ENCODE measurements at regions not wholly inside any gene's neighbourhood (a gene's known extent, or its start where the extent isn't known, plus 50 kb on each side); places are given as distances from the start of the nearest gene placed in this dataset.

GRCh38 chr1:4590756-4591155, 63.7 kb upstream of the AJAP1 start:
- no peak for DNase-seq
- H3K36me3 Mint-ChIP-seq (ENCODE audit: insufficient read depth, unreplicated experiment), result no peaks in the 10 kb centered on the region
- TF ChIP-seq, protein P1, sequence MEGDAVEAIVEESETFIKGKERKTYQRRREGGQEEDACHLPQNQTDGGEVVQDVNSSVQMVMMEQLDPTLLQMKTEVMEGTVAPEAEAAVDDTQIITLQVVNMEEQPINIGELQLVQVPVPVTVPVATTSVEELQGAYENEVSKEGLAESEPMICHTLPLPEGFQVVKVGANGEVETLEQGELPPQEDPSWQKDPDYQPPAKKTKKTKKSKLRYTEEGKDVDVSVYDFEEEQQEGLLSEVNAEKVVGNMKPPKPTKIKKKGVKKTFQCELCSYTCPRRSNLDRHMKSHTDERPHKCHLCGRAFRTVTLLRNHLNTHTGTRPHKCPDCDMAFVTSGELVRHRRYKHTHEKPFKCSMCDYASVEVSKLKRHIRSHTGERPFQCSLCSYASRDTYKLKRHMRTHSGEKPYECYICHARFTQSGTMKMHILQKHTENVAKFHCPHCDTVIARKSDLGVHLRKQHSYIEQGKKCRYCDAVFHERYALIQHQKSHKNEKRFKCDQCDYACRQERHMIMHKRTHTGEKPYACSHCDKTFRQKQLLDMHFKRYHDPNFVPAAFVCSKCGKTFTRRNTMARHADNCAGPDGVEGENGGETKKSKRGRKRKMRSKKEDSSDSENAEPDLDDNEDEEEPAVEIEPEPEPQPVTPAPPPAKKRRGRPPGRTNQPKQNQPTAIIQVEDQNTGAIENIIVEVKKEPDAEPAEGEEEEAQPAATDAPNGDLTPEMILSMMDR (IDR thresholded peaks at IDR 0.05; ENCODE audit: unreplicated experiment), result no peak
- H3K4me3 Mint-ChIP-seq (ENCODE audit: low read depth, unreplicated experiment), result no peak overlapping the region
- H3K27ac Mint-ChIP-seq (ENCODE audit: unreplicated experiment), result no peak overlapping the region
- no peaks in the 10 kb centered on the region for H3K4me1 Mint-ChIP-seq (ENCODE audit: low read depth, unreplicated experiment)
- BruUV-seq (replicated peaks), result no TSS peak
- CTCF ChIA-PET, result no interaction called here
- H3K9me3 Mint-ChIP-seq (ENCODE audit: low read depth, unreplicated experiment), result peaks cover 7% of the 10 kb centered on the region
- intact Hi-C loops (cut with micrococcal nuclease; ENCODE audit: unreplicated experiment), result no loop called here
- no peaks in the 10 kb centered on the region for H3K27me3 Mint-ChIP-seq (ENCODE audit: unreplicated experiment)

DNA sequence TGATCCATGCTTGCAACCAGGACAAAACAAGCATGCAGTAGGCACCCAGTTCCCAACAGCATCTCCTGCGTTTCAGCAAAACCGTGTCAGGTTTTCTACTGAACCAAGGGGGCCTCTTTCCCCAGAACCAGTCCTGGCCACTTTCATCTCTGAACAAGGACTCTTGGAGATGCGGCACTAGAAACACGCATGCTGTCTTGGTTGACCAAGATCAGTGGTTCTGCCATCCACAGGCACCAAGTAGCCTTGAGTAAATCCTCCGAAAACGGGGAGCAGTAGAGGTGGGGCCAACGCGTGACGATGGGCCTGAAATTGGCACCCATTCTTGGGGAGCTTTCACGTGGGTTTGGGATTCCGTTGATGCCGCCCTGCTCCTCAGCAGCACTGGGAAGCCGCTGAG, 62.5 kb upstream of the AJAP1 start:
- TF ChIP-seq, protein P1 (IDR thresholded peaks at IDR 0.05; ENCODE audit: unreplicated experiment), result no peak
- CTCF ChIA-PET, result no interaction called here
- Mint-ChIP-seq H3K27me3 (ENCODE audit: unreplicated experiment) (no peaks in the 10 kb centered on the region), H3K4me3 (ENCODE audit: low read depth, unreplicated experiment) (no peak overlapping the region), H3K4me1 (ENCODE audit: low read depth, unreplicated experiment) (no peaks in the 10 kb centered on the region), H3K9me3 (ENCODE audit: low read depth, unreplicated experiment) (peaks cover 7% of the 10 kb centered on the region), H3K36me3 (ENCODE audit: insufficient read depth, unreplicated experiment) (no peaks in the 10 kb centered on the region), H3K27ac (ENCODE audit: unreplicated experiment) (no peak overlapping the region)
- BruUV-seq (replicated peaks), result no TSS peak
- DNase-seq, result no peak
- intact Hi-C loops (cut with micrococcal nuclease; ENCODE audit: unreplicated experiment), result no loop called here

GRCh38 chr1:4593106-4593505, 61.3 kb upstream of the AJAP1 start:
- H3K4me1 Mint-ChIP-seq (ENCODE audit: low read depth, unreplicated experiment), result no peaks in the 10 kb centered on the region
- CTCF ChIA-PET, result no interaction called here
- no peaks in the 10 kb centered on the region for H3K36me3 Mint-ChIP-seq (ENCODE audit: insufficient read depth, unreplicated experiment)
- H3K27ac Mint-ChIP-seq (ENCODE audit: unreplicated experiment), result no peak overlapping the region
- no TSS peak for BruUV-seq (replicated peaks)
- TF ChIP-seq, protein P1 (IDR thresholded peaks at IDR 0.05; ENCODE audit: unreplicated experiment), result no peak
- H3K4me3 Mint-ChIP-seq (ENCODE audit: low read depth, unreplicated experiment), result no peak overlapping the region
- DNase-seq, result no peak
- intact Hi-C loops (cut with micrococcal nuclease; ENCODE audit: unreplicated experiment), result no loop called here
- H3K9me3 Mint-ChIP-seq (ENCODE audit: low read depth, unreplicated experiment), result peaks cover 7% of the 10 kb centered on the region
- no peaks in the 10 kb centered on the region for H3K27me3 Mint-ChIP-seq (ENCODE audit: unreplicated experiment)

DNA sequence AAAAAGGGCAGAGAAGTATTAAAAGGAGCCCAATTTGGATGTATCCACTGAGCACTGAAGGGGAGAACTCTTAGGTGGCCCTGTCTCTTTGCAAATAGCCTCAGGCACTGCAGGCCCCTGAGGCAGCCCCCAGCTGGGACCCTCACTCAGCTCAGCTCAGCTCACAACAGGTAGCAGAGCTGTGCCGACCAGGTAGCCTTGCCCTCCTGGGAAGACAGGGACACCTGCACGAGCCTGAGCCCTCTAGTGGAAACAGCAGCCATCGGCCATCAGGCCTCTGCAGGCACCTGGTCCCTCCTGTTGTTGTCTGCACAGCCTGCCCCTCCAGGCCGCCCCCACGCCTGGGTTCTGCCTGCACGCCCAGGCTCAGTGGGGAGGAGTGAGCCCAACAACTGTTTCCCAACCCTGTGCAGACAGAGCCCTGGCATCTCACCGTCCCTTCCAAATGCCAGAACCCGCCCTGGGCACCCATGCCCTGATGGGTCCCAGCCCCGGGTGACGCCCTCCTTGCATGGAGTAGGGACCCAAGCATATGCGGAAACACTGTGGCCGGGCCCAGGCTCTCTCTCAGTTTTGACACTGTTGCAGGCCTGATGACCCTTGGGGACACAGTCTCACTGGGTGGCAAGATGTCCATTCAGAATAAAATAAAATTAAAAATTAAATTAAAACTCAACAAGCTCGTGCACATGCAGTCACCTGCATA, 60.0 kb upstream of the AJAP1 start:
- H3K27ac Mint-ChIP-seq (ENCODE audit: unreplicated experiment), result no peak overlapping the region
- intact Hi-C loops (cut with micrococcal nuclease; ENCODE audit: unreplicated experiment), result no loop called here
- CTCF ChIA-PET, result no interaction called here
- DNase-seq, result no peak
- H3K27me3 Mint-ChIP-seq (ENCODE audit: unreplicated experiment), result no peaks in the 10 kb centered on the region
- H3K4me1 Mint-ChIP-seq (ENCODE audit: low read depth, unreplicated experiment), result no peaks in the 10 kb centered on the region
- no peak overlapping the region for H3K4me3 Mint-ChIP-seq (ENCODE audit: low read depth, unreplicated experiment)
- H3K36me3 Mint-ChIP-seq (ENCODE audit: insufficient read depth, unreplicated experiment), result no peaks in the 10 kb centered on the region
- TF ChIP-seq, protein P1 (IDR thresholded peaks at IDR 0.05; ENCODE audit: unreplicated experiment), result no peak
- BruUV-seq (replicated peaks), result no TSS peak
- peaks cover 5% of the 10 kb centered on the region for H3K9me3 Mint-ChIP-seq (ENCODE audit: low read depth, unreplicated experiment)
